Dedifferentiated amniotic fluid mesenchymal stem cell (primary cell): ENCODE measurements at regions not wholly inside any gene's neighbourhood (a gene's known extent, or its start where the extent isn't known, plus 50 kb on each side); places are given as distances from the start of the nearest gene placed in this dataset.

Experiments used
- DNase-seq: peaks from one replicate; pipeline ENCODE4 v3.0.0-alpha.2; 2016; ENCODE audit errors: extremely low spot score

DNA sequence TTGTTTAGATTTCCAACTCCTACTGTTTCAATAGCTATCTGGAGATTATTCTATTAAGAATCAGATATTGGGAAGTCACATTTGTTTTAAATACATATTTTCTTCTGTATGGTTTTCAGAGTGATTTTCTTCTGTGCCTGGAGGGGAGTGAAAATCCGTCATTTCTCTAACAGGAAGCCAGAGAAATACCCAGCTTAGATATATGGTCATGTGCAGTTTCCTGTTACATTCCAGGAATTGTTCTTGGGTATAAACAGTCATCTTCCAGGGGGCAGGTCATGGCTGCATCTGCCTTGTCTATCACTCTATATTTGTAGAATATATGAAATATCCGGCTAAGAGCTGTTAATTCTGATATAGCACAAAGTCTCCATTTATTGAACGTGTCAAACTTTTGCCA, 77.5 kb upstream of the MIR17HG start:
- no peak for DNase-seq

- DNase-seq: no peak
Measured at GRCh38 chr13:91272235-91272777, 75.2 kb upstream of the MIR17HG start.

DNA sequence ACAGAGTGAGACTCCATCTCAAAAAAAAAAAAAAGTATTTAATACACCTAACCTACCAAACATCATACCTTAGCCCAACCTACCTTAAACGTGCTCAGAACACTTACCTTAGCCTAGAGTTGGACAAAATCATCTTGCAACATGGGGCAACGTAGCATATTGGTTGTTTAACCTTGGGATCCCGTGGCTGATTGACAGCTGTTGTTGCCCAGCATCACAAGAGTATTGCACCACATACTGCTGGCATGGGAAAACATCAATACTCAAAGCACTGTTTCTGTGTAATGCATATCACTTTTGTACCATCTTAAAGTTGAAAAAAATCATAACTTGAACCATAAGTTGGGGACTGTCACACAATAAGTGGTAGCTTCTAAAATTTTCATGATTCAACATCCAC, 73.8 kb upstream of the MIR17HG start:
- no peak for DNase-seq

DNA sequence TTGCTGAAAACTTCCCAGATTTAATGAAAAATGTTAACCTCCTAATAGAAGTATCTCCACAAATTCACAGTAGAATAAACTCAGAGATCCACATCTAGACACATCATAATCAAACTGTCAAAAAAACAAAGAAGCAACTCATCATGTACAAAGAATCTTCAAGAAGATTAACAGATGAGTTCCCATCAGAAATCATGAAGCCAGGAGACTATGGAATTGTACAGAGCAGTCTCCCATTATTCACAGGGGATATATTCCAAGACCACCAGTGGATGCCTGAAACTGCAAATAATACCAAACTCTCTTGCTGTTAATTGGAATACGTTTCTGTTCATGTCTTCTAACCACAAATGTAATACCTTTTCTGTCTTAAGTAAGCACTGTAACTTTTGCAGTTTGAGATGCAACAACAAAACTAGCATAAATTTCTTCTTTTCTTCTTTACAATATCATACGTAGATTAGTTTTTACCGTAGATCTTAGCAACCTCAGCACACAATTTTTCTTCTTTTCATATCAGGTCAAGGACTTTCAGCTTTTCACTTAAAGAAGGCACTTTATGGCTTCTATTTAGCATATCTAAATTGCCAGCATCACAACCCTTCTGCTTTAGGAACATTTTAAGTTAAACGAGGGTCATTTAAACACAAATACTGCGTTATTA, 70.3 kb upstream of the MIR17HG start:
- no peak for DNase-seq

DNA sequence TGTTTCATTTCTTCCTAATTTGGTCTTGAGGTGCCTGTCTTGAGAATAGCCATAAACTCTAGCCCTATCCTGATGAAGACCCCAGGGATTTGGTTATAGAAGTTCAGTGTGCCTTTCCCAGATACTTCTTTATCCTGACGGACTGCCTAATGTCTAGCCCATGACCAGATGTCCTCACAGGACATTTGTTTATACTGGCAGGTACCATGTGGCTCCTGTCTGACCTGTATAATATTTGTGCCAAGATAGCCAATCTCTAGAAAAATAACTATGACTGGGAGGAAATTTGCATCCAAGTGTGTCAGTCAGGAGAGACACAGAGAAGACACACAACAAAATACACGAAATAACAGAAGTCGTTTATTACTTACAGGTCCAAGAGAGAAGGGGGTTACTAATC, 69.2 kb upstream of the MIR17HG start:
- DNase-seq: no peak

DNA sequence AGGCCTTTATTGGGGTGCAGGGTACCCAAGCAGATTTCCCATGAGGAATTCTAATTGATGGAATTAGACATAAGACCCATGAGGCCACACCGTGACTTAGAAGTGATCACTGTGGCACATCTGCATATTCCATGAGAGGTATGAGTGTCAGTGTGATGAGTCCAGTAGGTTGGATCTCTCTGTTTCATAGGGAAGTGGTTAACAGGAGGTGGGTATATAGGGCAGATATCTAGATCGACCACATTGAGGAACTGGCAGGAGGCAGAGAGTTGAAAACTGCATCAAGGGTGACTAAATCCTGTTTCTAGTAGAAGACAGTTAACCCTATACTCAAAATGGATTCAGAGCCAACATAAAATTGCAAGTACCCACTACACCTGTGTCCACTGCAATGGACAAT, 68.6 kb upstream of the MIR17HG start:
- DNase-seq: no peak

- no peak for DNase-seq
Measured at GRCh38 chr13:91280801-91281200, 66.7 kb upstream of the MIR17HG start.

GRCh38 chr13:91284335-91284734, 63.2 kb upstream of the MIR17HG start:
- DNase-seq: no peak

DNA sequence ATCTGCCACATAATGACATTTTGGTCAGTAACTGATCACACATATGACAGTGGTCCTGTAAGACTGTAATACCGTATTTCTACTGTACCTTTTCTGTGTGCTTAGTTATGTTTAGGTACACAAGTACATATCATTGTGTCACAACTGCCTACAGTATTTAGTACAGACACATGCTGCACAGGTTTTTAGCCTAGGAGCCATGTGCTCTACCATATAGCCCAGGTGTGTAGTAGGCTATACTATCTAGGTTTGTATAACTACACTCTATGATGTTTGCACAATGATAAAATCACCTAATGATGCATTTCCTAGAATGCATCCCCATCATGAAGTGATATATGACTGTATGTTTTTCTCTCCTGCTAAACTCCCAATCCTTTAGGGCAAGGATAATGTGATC, 61.2 kb upstream of the MIR17HG start:
- no peak for DNase-seq

- no peak for DNase-seq
Measured at GRCh38 chr13:91291078-91291477, 56.4 kb upstream of the MIR17HG start.

DNA sequence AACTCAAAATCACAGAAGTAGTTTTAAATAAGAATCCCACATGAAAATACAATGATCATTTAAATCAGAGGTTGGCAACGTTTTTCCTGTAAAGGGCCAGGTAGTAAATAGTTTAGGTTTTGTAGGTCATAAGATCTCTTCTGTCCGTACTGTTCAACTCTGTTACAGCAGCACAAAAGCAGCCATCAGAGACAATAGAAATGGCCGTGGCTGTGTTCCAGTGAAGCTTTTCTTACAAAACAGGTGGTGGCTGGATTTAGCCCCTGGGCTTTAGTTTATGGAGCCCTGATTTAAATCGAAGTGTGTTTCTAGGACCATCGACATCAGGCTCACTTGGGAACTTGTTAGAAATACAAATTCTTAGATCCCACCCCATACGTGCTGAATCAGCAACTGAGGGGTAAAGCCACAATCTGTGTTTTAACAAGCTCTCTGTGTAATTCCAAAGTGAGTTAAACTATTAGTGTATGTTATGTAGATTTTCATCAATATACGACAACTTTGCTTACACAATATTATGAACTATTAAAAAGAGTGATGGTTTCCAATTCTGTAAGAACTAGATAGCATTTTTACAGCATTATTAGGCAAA, 54.8 kb upstream of the MIR17HG start:
- no peak for DNase-seq

- DNase-seq: no peak
Measured at GRCh38 chr13:91295712-91296410, 51.6 kb upstream of the MIR17HG start.

GRCh38 chr13:91297503-91297902, 50.0 kb upstream of the MIR17HG start:
- no peak for DNase-seq
